OCI-M2 (cell line): ENCODE measurements at regions not wholly inside any gene's neighbourhood (a gene's known extent, or its start where the extent isn't known, plus 50 kb on each side); places are given as distances from the start of the nearest gene placed in this dataset.
"Not testable (repeated sequence)": the region's sequence is repeated elsewhere in the genome, so short reads cannot be mapped to it uniquely, and the experiment has no call there.

ENCODE experiments used
- DNase-seq: peaks from one replicate; lab custom pipeline; 2025; ENCODE audit not compliant: unreplicated experiment; lab: John Stamatoyannopoulos, UW

DNA sequence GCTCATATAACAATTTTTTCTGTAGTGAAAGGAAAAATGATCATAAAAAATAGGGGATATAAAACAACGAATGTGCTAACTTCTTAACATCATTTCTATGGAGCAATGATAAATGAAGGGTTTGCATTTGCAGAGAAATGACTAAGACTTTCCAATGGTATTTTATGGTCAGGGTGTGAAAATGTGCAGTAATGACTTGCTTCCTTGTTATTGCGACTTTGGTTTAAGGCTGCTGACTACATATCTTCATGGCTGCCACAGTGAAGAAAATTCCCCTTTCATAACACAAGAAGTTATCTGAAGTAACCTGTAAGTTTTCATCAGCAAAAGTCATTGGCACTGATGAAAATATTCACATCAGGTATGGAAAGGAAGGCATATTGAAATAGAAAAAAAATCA, 166.1 kb upstream of the NRG3 start:
- DNase-seq = no peak

DNA sequence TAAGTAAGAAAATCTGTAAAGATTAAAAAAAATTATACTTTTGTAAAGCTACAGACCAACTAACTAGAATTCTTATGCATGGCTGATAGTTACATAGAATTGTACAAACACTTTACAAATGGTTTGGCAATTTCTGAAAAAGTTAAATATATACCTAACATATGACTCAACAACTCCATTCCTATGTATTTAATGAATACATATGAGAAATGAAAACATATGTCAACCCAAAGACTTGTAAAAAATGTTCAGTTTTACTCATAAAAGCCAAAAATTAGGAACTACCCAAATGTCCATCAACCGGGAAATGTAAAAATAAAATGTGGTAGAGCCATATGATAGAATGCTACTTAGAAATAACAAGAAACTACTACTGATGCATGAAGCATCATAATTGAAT, 152.6 kb upstream of the NRG3 start:
- DNase-seq = no peak

DNA sequence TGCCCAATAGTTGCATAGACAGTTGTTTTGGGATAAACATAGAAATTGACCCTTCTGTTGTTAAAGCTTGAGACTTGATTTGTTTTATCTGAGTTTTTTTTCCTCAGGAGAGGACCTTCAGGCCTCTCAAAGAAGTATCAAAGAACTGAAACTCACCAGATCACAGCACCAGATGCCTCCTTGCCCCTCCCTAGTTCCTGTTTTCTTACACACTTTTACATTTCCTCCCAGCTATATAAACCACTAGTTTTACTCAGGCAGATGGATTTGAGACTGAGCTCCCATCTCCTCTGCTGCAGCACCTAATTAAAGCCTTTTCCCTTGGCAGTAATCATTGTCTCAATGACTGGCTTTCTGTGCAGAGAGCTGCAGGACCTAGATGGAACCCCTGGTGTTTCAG, 150.6 kb upstream of the NRG3 start:
- DNase-seq = no peak

DNA sequence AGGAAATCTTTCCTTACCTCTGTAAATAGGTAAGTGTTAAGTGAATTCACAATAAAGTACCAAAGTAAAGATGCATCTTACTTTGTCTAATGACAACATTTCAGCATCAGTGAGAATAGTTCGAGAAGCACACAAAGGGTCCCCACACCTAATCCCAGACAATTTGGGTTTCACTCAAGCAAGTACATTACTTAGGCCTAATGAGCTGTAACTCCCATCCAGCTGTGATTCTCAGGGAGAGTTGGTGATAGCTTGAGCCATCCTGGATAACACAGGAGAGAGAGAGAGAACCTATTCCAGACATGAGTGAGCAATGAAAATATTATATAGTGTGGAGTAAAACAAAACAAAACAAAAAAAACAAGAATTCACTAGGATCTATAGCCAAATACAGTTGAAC, 149.1 kb upstream of the NRG3 start:
- DNase-seq = no peak

DNA sequence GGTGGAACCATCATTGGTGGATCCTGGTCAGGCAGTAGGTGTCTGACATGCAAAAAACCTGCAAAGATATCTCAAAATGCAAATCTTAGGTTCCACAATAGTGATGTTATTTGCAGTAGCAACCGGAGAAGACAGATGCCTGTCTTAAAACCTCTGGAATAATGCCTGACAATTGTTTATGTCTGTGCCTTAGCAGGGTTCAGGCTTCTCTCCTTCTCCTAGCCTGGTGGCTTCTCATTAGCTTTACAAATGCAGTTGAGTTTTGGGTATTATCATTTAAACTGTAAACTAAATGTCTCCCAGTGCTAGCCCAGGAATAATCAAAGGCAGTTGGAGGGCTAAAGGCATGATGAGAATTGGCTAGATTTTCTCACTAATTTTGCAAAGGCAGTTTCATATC, 146.3 kb upstream of the NRG3 start:
- no peak for DNase-seq

DNA sequence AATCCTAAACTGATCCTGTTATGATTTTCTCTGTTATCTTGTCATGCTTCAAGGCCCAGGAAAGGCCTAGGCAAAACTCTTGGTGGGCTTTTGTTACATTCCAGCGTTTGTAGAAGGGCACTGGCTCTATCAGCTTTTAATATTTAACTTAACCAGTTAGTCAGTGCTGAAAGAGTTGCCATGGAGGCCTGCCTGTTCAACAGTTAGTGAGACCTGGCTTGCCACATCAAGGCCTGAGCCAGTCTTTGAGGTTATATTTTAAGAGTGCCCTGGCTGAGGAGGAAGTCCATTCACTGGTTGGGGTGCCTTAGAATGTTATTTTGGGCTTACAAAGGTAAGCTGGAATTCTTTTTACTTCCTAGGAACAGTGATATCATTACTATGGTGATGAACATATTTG, 144.1 kb upstream of the NRG3 start:
- DNase-seq = no peak

DNA sequence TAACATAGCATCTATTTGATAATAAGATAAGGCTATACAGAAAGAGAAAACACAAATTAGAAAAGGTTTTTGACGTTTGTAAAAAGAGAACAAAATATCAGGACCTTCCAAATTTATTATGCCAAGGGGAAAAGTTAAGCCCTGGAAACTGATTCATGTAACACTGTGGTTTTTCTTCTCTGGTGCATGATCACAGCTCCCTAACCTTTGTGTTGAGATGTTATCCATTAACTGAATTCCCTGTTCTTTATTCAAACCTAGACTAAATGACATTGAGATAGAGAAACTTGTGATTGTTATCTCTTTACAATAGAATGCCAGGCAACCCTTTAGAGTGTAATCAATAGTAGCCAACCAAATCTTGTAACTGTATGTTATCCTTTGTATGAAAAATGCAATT, 141.5 kb upstream of the NRG3 start:
- DNase-seq = no peak

DNA sequence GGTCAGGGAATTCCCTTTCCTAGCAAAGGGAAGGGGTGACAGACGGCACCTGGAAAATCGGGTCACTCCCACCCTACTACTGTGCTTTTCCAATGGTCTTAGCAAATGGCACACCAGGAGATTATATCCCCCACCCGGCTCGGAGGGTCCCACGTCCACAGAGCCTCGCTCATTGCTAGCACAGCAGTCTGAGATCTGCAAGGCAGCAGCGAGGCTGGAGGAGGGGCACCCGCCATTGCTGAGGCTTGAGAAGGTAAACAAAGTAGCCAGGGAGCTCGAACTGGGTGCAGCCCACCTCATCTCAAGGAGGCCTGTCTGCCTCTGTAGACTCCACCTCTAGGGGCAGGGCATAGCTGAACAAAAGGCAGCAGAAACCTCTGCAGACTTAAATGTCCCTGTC, 139.8 kb upstream of the NRG3 start:
- not testable (repeated sequence) for DNase-seq

DNA sequence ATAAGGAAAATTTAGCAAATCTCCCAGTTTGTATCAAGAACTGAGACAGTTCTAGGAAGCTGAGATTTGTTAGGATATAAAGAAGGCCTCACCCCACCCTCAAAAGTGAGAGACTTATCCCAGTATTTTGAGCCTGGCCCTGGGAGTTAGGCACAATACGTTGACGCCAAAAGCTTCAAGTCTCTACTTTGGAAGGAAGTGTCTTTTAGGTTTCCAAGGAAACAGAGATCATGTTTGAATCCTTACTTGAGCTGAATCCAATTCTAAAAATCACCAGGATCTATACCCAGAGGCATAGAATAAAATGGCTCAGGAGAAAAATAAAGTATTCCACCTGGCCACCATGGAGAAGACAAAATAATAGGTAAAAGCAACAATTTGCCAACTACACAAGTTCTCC, 115.9 kb upstream of the NRG3 start:
- DNase-seq = no peak

DNA sequence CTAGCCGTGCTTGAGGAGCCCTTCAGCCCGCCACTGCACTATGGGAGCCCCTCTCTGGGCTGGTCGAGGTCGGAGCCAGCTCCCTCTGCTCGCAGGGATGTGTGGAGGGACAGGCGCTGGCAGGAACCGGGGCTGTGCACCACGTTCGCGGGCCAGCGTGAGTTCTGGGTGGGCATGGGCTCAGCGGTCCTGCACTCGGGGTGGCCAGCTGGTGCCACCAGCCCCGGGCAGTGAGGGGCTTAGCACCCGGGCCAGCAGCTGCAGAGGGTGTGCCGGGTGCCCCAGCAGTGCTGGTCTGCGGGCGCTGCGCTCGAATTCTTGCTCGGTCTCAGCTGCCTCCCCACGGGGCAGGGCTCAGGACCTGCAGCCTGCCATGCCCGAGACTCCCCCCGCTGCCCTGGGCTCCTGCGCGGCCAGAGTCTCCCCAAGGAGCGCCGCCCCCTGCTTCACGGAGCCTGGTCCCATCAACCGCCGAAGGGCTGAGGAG, 90.8 kb upstream of the NRG3 start:
- DNase-seq = no peak

DNA sequence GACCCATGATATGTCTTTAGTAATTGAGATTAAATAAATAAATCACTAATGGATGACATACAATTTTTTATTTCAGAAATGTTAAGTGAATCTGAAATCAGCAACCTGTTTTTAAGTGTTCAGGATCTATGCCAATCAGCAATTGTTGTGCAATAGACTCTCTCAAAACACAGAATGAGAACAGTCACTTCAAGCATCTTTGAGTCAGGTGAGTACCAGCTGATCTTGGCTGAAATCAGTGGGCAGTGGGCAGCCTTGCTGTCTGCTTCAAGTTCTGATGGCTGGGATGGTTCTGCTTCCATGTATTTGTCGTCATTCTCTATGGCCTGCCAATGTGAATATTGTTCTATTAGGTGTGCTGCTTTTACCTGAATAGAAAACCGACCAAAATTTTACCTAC, 82.3 kb upstream of the NRG3 start:
- DNase-seq = no peak

DNA sequence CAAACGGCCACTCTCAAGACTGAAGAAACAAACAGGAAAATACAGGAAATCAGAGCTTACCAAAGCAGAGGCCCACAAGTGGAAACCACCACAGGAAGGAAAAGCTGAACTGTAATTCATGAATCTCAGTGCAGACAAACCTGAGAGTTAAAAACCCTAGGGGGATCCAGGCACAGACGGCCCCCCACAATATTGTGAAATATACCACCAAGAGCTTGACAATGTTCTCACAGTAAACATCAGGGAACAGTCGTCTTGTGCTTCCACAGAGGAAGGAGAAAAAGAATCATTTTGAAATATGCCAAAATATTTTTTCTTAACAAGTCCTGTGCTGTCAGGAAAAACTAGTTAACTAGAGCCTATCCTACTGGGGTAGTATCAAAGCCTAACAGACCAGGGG, 68.2 kb upstream of the NRG3 start:
- no peak for DNase-seq

DNA sequence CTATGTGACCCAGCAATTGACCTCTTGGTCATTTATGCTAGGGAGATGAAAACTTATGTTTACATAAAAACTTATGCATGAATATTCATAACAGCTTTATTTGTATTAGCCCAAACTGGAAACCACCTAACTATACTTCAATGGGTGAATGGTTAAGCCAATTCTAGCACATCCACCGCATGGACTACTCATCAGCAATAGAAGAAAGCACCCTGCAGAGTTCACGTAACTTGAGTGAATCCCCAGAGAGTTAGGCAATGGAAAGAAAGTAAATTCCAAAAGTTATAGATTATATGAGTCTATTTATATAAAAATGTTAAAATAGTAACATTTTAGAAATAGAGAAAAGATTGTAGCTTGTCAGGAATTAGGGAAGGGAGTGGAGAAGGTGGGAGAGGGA, 60.2 kb upstream of the NRG3 start:
- DNase-seq = no peak

DNA sequence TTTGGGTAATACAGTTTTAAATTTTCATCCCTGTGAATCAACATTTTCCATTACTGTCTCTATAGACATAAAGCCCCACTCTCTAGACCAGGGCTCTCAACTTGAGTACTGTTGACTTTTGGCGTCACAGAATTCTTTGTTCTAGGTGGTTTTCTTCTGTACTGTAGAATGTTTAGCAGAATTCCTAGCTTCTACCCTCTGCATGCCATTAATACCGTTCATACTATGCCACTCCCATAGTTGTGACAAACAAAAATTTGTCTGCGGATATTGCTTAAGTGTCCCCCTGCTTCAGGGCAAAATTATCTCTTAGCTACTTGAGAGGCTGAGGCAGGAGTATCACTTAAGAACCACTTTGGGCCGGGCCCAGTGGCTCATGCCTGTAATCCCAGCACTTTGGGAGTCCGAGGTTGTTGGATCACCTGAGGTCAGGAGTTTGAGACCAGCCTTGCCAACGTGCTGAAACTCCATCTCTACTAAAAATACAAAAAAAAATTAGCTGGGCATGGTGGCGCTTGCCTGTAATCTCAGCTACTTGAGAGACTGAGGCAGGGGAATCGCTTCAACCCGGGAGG, 57.3 kb upstream of the NRG3 start:
- DNase-seq = no peak

DNA sequence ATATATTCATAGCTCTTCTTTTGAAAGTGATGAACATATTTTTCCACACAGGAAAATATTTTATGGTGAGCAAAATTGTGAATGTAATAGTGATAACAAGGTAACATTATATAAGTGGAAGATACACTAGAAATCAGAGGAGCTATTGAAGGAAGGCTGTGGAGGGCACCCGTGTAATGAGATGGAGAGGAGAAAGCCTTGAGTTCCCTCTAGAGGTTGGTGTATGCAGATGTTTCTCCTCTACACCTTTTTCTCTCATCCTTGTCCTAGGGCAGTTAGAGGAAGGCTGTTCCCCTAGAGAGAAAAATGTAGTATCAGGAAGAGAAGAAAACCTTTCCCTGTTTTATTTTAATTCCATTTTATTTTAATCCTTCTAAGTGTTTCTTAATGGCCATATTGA, 54.6 kb upstream of the NRG3 start:
- no peak for DNase-seq
